Activated CD4-positive, alpha-beta T cell treated with anti-CD3 and anti-CD28 coated beads for 48 hours (primary cell): ENCODE measurements at regions not wholly inside any gene's neighbourhood (a gene's known extent, or its start where the extent isn't known, plus 50 kb on each side); places are given as distances from the start of the nearest gene placed in this dataset.
"Not testable (repeated sequence)": the region's sequence is repeated elsewhere in the genome, so short reads cannot be mapped to it uniquely, and the experiment has no call there.

Source experiments
- DNase-seq: peaks from one replicate; pipeline ENCODE4 v3.0.0-alpha.2; 2020

DNA sequence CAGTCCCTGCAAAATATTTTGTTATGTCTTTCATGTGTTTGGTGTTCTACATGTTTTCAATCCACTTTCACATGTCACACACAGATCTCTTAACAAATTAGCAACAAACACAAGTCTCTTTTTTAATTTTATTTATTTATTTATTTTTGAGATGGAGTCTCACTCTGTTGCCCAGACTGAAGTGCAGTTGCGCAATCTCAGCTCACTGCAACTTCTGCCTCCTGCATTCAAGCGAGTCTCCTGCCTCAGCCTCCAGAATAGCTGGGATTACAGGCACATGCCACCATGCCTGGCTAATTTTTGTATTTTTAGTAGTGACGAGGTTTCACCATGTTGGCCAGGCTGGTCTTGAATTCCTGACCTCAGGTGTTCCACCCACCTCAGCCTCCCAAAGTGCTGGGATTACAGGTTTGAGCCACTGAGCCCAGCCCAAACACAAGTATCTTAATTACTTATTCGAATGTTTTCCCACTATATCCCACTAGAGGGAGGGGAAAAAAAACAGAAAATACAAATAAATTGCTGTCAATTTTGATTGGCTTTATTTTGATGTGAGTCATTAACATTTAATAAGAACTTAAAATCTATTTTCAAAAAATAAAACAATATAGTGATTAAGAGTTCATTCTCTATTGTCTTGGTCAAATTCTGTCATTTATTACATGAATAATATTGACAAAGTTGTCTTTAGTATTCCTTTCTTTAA, 1641.0 kb upstream of the CELF4 start:
- not testable (repeated sequence) for DNase-seq

DNA sequence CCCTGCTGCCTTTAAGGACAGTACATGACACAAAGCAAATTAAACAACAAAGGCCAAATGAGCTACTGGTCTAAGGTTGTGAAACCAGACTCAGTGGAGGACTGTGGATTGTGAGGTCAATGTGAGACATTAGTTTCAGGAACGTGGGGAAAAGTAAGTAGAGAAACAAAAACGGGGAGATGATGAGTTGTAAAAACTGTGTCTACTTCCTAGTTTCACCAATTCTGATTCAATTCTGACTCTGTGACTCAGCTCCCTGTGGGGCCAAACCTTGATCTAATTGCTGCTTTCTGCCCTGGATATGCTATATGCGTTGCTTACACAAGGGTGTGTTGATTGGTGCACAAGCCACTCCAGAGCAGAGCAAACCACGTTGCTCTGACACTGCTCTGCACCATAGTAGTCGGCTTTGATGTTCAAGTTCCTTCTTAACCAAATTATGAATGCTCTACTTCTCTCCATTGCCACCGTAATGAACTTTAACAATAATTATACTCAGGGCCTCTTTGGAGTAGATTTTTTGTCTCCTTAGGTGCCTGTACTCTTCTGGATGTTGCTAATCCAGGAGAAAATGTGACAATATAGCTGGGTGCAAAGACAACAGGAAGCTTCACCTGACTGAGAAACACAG, 1640.1 kb upstream of the CELF4 start:
- no peak for DNase-seq

DNA sequence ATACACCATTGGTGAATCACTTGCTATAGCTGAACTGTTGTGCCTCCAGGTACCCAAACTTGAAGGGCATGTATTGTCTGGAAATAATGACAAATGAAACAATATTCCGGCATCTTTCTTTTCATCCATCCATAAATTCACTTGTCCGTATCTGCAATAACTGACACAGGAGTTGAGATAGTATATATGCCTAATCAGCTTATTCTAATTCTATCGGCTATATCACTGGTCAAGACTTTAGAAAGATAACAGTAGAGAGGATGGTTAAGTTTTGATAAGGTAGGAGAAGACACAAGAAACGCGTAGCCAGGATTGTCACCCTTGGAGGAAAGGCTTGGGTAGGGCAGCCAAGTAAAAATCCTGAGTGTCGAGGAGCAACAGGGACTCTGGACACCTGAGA, 1634.6 kb upstream of the CELF4 start:
- no peak for DNase-seq

DNA sequence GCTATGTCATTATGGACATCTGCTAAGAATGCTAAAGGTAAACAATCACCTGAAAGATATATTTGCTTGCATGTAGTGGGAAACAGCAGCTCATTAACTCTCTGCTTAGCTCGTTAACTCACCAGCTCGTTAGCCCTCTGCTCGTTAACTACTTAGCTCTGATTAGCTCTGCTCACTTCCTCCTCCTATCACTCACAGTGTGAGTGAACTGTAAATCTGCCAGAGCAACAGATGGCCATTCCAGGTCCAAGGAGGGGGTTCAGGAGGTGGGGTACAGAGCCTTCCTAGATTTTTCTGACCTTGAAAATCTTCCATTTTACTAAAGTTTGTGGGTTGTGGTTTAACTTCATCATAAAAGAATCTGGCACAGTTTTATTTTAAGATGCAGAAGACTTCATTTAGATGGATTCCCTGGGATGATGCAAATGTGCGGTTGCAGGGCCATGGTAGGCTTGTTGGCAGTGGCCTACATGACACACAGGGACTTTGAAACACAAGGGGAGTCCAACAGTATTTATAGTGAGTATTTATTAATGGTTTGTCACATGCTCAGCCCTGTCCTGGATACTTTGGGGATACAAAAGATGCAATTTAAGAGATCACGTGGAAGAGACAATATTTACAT, 1633.7 kb upstream of the CELF4 start:
- no peak for DNase-seq

DNA sequence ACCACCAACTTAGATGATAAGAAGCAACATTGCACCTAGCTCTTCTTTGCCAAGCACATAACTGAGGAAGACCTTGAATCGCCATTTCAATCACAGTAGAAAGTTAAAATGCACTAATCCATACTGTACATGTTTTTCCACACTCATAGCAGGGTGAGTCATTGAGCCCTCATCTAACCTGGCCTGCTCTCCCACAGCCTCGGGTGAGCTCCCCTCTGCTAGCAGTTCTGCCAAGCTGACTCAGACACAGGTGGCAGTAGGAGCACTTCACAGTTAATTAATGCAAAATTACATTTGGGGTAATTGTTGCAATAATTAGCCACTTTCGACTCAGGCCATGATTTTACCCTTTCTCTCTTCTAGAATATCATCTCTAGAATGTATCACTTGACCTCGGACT, 1632.8 kb upstream of the CELF4 start:
- no peak for DNase-seq

DNA sequence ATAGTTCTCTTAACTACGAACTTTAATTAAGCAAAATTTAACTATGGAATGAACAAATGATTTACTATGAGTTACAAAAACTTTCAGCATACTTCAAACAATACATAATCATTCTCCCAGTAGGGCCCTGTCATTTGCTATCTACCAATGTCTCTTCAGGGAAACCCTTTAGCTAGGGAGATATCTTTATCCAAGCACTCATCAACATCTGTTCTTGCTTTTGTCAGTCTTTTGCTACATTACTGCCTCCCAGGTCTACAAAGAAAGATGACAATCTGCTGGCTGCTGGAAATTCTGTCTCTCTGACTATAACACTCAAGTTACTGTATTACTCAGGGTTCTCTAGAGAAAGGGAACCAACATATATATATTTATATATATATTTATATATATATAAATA, 1626.3 kb upstream of the CELF4 start:
- no peak for DNase-seq

DNA sequence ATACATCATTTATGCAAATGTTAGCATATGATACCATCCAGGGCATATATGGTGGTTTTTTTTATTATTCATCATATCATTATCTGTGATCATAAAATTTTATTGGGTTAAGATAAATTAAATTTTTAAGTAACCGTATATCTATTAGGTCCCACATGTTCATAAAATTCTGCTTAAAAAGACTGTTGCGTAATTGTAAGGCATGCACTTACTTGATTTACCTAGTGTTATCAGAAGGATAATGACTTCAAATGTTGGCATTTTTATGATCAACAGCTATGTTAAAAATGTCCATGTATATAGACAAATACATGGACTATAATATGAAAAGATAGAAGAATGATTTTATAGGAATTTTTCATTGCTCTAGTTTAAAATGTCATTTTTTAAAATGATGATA, 1625.5 kb upstream of the CELF4 start:
- no peak for DNase-seq

DNA sequence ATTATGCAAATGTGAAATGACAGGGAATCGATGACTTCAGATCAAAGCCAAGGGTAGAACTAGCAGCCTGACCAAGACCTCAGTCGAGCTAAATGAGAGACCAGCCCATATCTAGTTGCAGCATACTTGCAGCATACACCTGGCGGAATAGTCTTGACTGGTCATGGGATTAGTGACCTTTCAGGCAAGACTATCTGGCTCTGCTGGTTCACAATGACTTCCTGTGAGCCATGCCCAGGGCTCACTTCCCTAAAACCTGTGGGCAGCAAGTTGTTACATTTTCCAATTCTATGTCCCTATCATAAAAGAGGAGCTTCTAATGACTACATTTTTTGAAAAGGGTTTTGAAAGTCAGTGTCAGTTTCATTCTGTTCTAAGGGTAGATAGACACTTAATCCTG, 1624.9 kb upstream of the CELF4 start:
- DNase-seq: no peak

DNA sequence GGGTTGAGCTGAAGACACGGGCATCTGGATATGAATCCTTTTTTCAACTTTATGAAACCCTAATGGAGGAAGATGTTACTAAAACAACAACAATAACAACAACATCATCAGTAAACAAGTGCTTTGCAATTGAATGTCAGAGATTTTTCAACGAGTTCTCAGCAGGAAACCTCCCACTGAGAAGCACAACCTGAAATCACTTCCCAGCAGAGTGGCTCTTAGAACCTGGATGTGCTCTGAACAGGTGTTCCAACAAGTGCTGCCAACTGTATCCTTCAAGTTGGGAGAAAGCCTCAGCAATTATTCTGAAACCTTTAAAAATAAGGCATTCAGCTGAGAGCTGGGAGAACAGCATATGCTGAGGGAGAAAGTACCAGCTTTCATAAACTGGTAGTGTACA, 1622.7 kb upstream of the CELF4 start:
- no peak for DNase-seq

DNA sequence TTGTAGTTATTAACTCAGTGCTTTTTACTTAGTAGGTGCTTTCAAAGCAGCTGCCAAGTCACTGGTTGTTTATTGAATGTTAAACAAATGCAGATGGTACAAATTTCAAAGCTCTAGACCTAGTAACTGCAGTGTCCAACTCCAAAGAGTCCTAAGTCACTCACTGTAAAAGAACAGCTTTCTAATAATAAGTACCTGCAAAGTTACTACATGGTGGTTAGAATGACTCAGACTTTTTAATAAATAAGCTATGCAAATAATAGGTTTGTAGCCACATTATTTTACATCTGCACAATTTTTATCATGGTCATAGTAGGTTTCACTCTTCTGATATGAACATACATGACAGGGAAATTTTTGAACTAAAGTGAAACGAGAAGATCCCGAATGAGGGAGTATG, 1620.4 kb upstream of the CELF4 start:
- DNase-seq: no peak

DNA sequence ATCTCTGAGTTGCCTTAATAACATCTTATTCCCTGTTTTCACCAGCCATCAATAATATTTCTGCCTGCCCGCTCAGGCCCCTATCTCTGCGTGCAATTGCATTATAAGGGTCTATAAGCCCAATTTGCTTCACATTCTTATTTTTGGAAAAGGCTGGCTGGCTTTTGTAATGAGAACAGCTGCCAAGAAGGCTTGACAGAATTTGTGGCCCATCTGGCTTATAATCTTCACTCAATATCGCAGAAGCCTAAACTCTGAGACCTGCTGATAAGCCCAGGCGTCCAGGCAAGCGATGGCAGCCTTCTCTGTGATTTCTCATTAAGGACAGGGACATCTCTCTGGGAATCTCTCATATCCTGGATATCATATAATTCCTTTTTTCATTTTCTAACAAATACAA, 1618.6 kb upstream of the CELF4 start:
- no peak for DNase-seq

DNA sequence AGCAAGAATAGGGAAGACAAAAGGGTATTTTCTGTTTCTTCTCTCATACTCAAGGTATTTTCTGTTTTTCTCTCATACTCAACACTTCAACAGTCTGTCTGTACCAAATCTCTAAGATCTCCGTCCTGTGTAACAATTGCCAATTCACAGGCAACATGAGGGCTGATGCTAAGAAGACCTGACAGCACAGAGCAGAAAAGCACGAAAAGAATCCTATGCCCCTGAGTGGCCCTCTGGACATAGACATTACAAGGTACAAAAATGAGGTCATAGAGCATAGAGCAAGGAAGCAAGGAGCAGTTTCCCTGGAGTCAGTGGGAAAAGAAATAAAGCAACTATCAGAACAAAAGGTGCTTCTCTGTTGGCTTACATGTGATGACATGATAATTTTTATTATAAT, 1612.6 kb upstream of the CELF4 start:
- no peak for DNase-seq

DNA sequence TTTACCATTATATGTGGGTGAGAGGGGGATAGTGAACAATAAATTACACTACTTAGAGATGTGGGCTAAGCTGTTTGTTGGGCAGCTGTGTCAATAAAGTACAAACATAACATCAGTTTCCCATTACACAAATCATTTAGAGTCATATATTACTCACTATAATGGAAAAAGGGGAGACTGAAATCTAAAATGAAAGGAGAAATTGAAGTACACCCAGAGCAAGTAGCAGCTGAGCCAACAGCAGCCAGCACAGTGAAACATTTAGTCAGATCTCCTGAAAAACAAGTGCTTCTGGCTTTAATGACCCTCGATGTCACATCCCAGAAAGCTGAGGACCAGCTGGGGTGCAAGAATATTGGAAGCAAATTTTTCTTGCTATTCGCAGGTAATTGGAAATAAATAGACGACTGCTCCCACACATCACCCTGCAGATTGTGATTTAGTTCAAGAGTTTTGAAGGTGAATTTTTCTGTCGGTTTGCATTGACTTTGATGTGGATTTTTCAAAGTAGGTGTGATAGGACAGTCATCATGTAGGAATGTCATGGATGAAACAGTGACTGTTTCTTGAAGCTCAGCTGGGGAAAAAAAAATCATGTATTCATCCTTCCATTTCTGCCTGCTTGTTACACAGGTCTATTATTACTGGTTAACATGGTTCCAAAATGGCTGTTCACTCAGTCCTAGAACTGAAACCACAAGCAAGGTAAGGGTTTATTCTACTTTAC, 1607.3 kb upstream of the CELF4 start:
- DNase-seq: no peak

DNA sequence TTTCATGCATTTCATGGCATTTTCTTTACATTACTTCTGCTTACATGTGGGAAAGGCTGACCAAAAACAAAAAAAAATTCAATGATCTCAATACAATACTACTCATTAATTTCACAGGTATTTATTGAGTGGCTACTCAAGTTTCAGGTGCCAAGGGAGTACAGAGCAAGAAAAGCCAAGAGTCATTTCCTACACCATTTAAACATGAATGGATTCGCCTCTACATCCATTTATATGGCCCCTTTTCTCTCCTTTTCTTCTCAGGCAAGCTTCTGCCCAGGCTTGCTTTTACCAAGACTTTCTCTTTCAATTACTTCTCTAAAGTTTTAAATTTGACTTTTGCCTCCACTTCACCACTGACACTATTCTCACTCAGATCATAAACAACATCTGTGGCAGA, 1603.1 kb upstream of the CELF4 start:
- no peak for DNase-seq

DNA sequence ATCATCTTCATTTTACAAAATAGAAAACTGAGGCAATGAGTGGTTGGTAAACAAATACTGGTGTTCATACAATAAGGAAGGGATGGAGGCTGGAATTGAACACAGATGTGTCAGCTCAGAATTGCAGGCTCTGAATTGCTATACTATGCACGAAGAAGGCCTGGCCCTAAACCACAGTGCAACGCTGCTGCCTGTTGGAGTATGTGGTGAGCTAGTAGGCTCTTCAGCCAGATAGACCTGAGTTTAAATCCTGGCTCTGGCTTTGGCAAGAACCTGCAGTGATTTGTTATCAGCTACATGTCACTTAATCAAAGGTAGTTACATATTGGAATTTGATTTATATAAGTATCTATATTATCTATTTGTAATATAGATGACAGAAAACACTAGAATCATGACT, 1602.4 kb upstream of the CELF4 start:
- DNase-seq: no peak

DNA sequence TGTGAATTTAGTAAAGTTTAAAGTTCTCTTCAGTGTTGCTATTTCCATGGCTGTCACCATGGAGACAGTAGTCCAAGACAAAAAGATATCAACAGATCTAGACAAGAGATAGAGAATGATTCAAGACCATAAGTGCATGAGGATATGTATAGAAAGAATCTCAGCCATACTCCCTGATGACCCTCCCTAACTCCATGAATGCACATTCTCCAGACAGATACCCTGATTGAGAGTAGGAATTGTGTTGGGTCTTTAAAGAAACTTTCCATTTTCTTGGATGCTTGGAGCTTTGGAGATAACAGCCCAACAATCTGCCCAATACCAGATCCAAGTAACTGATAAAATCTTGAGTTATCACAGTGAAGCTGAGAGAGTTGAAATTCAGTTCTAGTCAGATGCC, 1601.2 kb upstream of the CELF4 start:
- no peak for DNase-seq

DNA sequence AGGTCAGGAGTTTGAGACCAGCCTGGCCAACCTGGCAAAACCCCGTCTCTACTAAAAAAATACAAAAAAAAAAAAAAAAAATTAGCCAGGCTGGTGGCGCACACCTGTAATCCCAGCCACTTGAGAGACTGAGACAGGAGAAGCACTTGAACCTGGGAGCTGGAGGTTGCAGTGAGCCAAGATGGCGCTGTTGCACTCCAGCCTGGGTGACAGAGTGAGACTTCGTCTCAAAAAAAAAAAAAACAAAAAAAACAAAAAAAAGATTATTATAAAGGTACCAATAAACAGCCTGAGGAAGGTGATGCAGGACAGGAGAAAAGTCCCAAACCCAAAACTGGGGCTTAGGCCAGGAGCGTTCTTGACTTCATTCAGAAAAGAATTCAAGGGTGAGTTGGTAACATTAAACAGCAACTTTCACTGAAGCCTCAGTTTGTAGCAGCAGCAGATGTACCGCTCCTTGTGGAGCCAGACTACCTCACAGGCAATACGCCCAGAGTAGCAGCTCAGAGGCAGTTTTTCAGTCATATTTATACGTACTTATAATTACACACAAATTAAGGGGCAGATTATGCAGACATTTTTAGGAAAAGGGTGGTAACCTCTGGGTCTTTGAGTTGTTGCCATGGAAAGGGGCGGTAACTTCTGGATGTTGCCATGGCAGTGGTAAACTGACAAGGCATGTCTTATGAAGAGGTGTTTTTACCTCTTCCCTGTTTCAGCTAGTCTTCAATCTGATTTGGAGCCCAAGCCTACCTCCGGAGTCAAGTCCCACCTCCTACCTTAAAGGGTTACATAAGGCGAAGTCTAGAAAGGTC, 1596.6 kb upstream of the CELF4 start:
- no peak for DNase-seq

DNA sequence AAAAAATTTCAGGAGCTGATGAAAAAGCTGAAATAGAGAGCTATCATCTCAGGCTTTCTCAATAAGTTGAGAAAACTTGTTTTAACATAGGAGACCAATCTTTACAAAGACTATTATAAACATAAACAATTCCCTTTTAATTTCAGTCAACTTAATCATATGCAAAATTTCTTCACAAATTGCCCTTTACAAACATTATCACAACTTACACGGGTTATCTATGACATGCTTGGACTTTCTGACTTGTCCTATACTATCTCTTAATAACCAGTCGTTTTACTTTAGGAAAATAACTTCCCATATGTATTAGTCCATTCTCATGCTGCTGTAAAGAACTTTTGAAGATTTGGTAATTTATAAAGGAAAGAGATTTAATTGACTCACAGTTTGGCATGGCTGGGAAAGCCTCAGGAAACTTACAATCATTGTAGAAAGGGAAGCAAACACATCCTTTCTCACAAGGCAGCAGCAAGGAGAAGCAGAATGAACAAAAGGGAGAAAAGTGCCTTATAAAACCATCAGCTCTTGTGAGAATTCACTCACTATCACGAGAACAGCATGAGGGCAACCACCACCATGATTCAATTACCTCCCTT, 1583.7 kb upstream of the CELF4 start:
- DNase-seq: no peak

DNA sequence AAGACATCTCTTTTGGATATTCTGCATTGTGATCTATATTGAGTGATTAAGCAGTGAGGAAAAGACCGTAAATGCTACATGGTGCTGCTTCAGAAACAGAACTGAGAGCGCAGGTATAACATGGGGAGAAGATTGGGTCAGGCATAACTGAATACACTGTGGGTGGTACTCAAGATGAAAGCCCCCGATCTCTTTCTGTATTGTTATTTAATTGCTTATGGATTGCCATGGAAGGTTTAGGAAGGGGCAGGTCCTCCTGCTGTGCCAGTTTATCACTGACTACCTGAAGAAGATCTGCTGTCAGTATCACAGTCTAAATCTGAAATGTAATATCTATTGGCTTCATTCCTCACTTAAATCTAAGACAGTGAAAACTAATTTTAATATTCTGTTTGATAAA, 1568.7 kb upstream of the CELF4 start:
- no peak for DNase-seq

DNA sequence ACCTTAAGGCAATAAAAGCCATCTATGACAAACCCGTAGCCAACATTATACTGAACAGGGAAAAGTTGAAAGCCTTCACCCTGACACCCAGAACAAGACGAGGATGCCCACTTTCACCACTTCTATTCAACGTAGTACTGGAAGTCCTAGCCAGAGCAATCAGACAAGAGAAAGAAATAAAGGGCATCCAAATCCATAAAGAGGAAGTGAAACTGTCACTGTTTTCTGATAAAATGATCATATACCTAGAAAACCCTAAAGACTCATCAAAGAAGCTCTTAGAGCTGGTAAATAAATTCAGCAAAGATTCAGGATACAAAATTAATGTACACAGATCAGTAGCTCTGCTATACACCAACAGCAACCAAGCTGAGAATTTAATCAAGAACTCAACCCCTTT, 1561.9 kb upstream of the CELF4 start:
- DNase-seq: not testable (repeated sequence)

DNA sequence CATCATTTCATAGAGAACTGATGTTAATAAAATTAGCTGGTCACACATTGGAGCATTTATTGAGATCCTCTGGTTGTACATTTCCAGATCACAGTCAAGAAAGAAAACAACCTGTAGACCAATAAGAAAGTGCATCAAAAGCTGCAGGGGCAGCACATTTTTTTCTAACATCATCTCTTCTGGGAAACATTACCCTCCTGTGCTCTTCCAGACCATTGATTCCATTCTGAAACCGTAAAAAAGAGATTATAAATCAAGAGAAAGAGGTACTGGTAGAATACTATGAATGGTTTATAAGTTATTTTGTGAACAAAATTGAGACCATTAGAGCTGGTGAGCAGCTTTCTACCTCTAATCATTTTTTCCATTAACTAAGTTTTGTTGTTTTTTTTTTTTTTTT, 1548.2 kb upstream of the CELF4 start:
- DNase-seq: no peak

DNA sequence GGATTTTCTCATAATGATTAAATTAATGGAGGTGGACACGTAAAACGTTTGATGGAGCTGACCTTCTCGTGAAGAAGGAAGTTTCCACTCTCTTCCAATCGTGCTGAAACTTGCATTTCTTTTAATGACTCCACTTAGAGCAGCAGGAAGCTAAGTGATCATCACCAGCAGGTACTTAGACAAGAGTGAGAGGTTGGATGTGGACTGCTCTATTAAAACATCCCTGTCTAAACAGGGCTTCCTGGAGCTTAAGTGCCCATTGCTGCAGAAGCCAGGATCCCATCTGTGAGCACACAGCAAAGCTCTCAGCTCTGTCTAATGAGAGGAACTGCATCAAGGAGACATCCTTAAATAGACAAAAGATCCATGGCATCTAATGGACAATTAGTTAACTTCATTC, 1539.5 kb upstream of the CELF4 start:
- DNase-seq: no peak

DNA sequence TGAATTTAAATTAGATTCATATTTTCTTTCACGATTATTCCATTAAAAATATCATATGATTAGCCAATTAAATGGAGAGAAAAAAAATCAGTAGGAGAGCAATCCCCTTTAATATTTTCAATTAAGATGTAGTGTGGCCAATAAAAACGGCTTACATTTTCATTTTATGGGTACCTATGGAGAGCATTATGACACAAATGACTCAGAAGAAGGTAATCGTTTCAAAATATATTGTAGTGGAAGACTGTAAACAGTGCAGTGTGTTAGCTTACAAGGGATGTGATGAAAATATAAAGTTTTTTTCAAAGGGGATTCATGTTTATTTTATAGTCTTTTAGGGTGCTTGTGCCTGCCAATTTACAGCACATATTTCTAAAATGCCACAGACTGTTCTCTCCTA, 1507.4 kb upstream of the CELF4 start:
- DNase-seq: no peak
